B cell (primary cell): ENCODE measurements at regions not wholly inside any gene's neighbourhood (a gene's known extent, or its start where the extent isn't known, plus 50 kb on each side); places are given as distances from the start of the nearest gene placed in this dataset.

Source experiments
- CTCF ChIP-seq: fragments of 200-600 bp; IDR thresholded peaks from one replicate; pipeline ENCODE4 v1.8.0; 2022; ENCODE audit warnings: antibody characterized with exemption, mild to moderate bottlenecking
- EZH2 ChIP-seq: IDR thresholded peaks from 2 replicates; pipeline ENCODE4 v1.6.1; 2012; ENCODE audit warnings: borderline replicate concordance, low read depth, mild to moderate bottlenecking, moderate library complexity, low read length; ENCODE audit not compliant: insufficient read depth, poor library complexity, severe bottlenecking

GRCh38 chr13:63139277-63139676 lies 1723.6 kb upstream of the PCDH20 start:
- TF ChIP-seq CTCF, result no peak
- TF ChIP-seq EZH2, result no peak
